ENCODE measurements at regions not wholly inside any gene's neighbourhood (a gene's known extent, or its start where the extent isn't known, plus 50 kb on each side); places are given as distances from the start of the nearest gene placed in this dataset.

GRCh38 chr6:156617376-156617775, 159.8 kb upstream of the ARID1B start:
- TF ChIP-seq POLR2A (IDR thresholded peaks at IDR 0.05; ENCODE audit: extremely low read depth, insufficient read length) (no peak), MYC (IDR thresholded peaks at IDR 0.05; ENCODE audit: low read depth, low read length) (no peak), MAX (IDR thresholded peaks at IDR 0.05; ENCODE audit: low read depth, low read length) (no peak), CTCF (IDR thresholded peaks at IDR 0.05; ENCODE audit: low read depth, low read length) (no peak)
- DNase-seq (ENCODE audit: low read depth), result no peak
- no peak overlapping the region for H3K4me3 ChIP-seq (ENCODE audit: low read depth, low read length)

- no peak for TF ChIP-seq POLR2A (IDR thresholded peaks at IDR 0.05; ENCODE audit: extremely low read depth, insufficient read length)
- TF ChIP-seq MAX (IDR thresholded peaks at IDR 0.05; ENCODE audit: low read depth, low read length), result no peak
- TF ChIP-seq MYC (IDR thresholded peaks at IDR 0.05; ENCODE audit: low read depth, low read length), result no peak
- TF ChIP-seq CTCF (IDR thresholded peaks at IDR 0.05; ENCODE audit: low read depth, low read length), result no peak
- H3K4me3 ChIP-seq (ENCODE audit: low read depth, low read length), result no peak overlapping the region
- DNase-seq (ENCODE audit: low read depth), result no peak
Measured at GRCh38 chr6:156616495-156616894, 160.7 kb upstream of the ARID1B start.

- no peak for DNase-seq (ENCODE audit: low read depth)
- TF ChIP-seq MAX (IDR thresholded peaks at IDR 0.05; ENCODE audit: low read depth, low read length) (no peak), MYC (IDR thresholded peaks at IDR 0.05; ENCODE audit: low read depth, low read length) (no peak), CTCF (IDR thresholded peaks at IDR 0.05; ENCODE audit: low read depth, low read length) (no peak), POLR2A (IDR thresholded peaks at IDR 0.05; ENCODE audit: extremely low read depth, insufficient read length) (no peak)
- no peak overlapping the region for H3K4me3 ChIP-seq (ENCODE audit: low read depth, low read length)
Measured at GRCh38 chr6:156613996-156614395, 163.2 kb upstream of the ARID1B start.

GRCh38 chr6:156612361-156612760, 164.8 kb upstream of the ARID1B start:
- no peak for DNase-seq (ENCODE audit: low read depth)
- H3K4me3 ChIP-seq (ENCODE audit: low read depth, low read length), result no peak overlapping the region
- TF ChIP-seq MAX (IDR thresholded peaks at IDR 0.05; ENCODE audit: low read depth, low read length), result no peak
- no peak for TF ChIP-seq CTCF (IDR thresholded peaks at IDR 0.05; ENCODE audit: low read depth, low read length)
- no peak for TF ChIP-seq POLR2A (IDR thresholded peaks at IDR 0.05; ENCODE audit: extremely low read depth, insufficient read length)
- TF ChIP-seq MYC (IDR thresholded peaks at IDR 0.05; ENCODE audit: low read depth, low read length), result no peak

- H3K4me3 ChIP-seq (ENCODE audit: low read depth, low read length), result no peak overlapping the region
- DNase-seq (ENCODE audit: low read depth), result no peak
- TF ChIP-seq MYC (IDR thresholded peaks at IDR 0.05; ENCODE audit: low read depth, low read length), result no peak
- TF ChIP-seq MAX (IDR thresholded peaks at IDR 0.05; ENCODE audit: low read depth, low read length), result no peak
- no peak for TF ChIP-seq CTCF (IDR thresholded peaks at IDR 0.05; ENCODE audit: low read depth, low read length)
- no peak for TF ChIP-seq POLR2A (IDR thresholded peaks at IDR 0.05; ENCODE audit: extremely low read depth, insufficient read length)
Measured at GRCh38 chr6:156602066-156602385, 175.2 kb upstream of the ARID1B start.
